Ovary (tissue), 7 donors: ENCODE measurements at regions not wholly inside any gene's neighbourhood (a gene's known extent, or its start where the extent isn't known, plus 50 kb on each side); places are given as distances from the start of the nearest gene placed in this dataset.

ENCODE experiments used
- DNase-seq, 5 donors: peaks; one replicate each; pipeline ENCODE4 v3.0.0-alpha.2; 2019 to 2020
- H3K27ac ChIP-seq, 2 donors: fragments of 200-600 bp; one replicate each; pipeline versions ENCODE4 v1.5.1 to v1.8.0; 2019 to 2022
- H3K27me3 ChIP-seq: fragments of 200-600 bp; one replicate; pipeline ENCODE4 v1.8.0; 2022
- H3K36me3 ChIP-seq: fragments of 200-600 bp; sonication (generic); one replicate; pipeline ENCODE4 v1.5.1; 2019
- H3K4me1 ChIP-seq: one replicate; pipeline ENCODE4 v1.8.1; 2013; ENCODE audit warnings: mild to moderate bottlenecking, moderate library complexity; ENCODE audit not compliant: insufficient read depth
- H3K4me3 ChIP-seq: fragments of 200-600 bp; sonication (generic); one replicate; pipeline ENCODE4 v1.5.1; 2017
- H3K9me3 ChIP-seq, 2 donors: fragments of 200-600 bp in 1 of 2; sonication (generic) in 1 of 2; one replicate each; pipeline versions ENCODE4 v1.5.1 to v1.8.1; 2013 to 2019; ENCODE audit warnings: mild to moderate bottlenecking in 1 of 2, moderate library complexity in 1 of 2
- EP300 ChIP-seq: sonication (generic); formaldehyde crosslinking; IDR thresholded peaks from one replicate; pipeline ENCODE4 v1.6.1; 2017; ENCODE audit warnings: antibody characterized with exemption
- POLR2A ChIP-seq: fragments of 450-650 bp; IDR thresholded peaks from one replicate; pipeline ENCODE4 v1.6.1; 2017; ENCODE audit warnings: antibody characterized with exemption, mild to moderate bottlenecking, moderate library complexity
- WGBS, 3 donors: extraction: QIAGEN DNeasy Blood & Tissue Kit in 1 of 3; methylation state at CpG; one replicate each; pipeline versions ENCODE4 v1.1.5 to v1.1.7; 2013 to 2017; 5-methylcytosine and 5-hydroxymethylcytosine counted together
- intact Hi-C, 4 donors: fragments of 100-400 bp; cut with DNase I; formaldehyde crosslinking; loops; one replicate each; pipeline versions ENCODE4 v1.11.0 to v1.15.1; 2022 to 2023
- TF ChIP-seq, protein P1 (sequence below), 3 donors: fragments of 450-650 bp in 2 of 3; fragments of 200-600 bp in 1 of 3; IDR thresholded peaks; one replicate each; pipeline versions ENCODE4 v1.5.1 to v1.8.0; 2016 to 2022; ENCODE audit warnings: antibody characterized with exemption in 3 of 3, mild to moderate bottlenecking in 1 of 3
- donor health status: DM: no; HTN: no; CAD: no; lungs with moderate emphysema.
- donor health status: DM: no; HTN: no; CAD: no.
- donor health status: Bipolar disorder and iron deficiency.
- donor health status: DM: no; HTN: no; CAD: no.
- donor health status: DM: yes; HTN: yes; CAD: no.

DNA sequence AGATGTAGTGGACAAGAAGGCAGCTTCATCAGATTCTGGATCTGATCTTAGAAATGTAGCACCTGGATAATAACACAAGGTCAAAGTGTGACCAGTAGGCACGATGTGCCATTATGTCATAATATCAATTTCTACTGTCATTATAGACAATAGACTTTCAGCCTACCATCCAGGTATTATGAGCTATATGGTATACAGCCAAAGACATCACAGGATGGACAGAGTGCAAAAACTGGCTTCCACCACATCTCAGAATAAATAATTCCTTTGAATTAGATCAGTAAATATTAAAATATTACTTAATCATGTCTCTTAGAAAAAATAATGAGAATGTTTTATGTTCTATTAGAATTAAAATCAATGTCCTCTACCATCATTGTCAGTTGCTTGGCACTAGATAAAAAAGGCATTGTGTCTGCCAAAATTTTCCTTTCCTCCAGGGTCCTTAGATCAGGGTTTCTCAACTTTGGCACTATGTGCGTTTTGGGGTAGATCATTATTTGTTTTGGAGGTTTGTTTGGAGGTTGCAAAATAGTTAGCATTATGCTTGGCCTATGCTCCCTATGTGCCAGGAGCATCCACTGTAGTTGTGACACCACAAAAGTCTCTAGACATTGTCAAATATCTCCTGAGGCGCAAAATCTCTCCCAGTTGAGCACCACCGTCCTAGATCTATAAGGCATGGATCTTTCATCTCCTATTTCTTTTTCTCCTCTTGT is 86.7 kb upstream of the NRIP1 start:
- 86 to 88% (median 88%) methylated on average over 4 of the region's 4 CpGs for WGBS, 3 donors
- H3K27me3 ChIP-seq, result no peaks in the 10 kb centered on the region
- H3K27ac ChIP-seq, result no peak overlapping the region
- H3K9me3 ChIP-seq, result no peaks in the 10 kb centered on the region
- no peak overlapping the region for H3K4me3 ChIP-seq
- H3K36me3 ChIP-seq, result no peaks in the 10 kb centered on the region
- TF ChIP-seq EP300 (no peak), POLR2A (no peak)
- TF ChIP-seq, protein P1, sequence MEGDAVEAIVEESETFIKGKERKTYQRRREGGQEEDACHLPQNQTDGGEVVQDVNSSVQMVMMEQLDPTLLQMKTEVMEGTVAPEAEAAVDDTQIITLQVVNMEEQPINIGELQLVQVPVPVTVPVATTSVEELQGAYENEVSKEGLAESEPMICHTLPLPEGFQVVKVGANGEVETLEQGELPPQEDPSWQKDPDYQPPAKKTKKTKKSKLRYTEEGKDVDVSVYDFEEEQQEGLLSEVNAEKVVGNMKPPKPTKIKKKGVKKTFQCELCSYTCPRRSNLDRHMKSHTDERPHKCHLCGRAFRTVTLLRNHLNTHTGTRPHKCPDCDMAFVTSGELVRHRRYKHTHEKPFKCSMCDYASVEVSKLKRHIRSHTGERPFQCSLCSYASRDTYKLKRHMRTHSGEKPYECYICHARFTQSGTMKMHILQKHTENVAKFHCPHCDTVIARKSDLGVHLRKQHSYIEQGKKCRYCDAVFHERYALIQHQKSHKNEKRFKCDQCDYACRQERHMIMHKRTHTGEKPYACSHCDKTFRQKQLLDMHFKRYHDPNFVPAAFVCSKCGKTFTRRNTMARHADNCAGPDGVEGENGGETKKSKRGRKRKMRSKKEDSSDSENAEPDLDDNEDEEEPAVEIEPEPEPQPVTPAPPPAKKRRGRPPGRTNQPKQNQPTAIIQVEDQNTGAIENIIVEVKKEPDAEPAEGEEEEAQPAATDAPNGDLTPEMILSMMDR (IDR thresholded peaks at IDR 0.05), result no peak
- no peak for DNase-seq
- H3K4me1 ChIP-seq, result no peaks in the 10 kb centered on the region
- intact Hi-C loops, result no loop called here

DNA sequence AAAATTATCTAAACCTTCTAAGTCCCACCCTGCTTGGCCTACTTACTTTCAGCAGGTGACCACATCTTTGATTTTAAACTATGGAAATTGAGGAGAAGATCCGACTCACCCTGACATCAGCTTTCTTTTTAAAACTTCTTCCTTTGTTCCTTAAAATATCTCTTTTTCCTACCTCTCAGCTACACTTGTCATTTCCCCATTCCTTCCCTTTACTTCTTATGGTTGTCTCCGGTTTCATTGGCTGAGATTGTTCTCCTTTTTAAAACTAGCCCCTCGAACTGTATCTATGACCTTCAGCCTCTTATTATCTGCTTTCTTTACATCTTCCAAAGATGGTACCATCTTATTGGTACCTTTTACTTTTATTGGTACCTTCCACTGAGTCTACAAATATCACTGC is 87.8 kb upstream of the NRIP1 start:
- 78 to 83% (median 80%) methylated on average over 3 of the region's 3 CpGs for whole genome bisulfite sequencing, 3 donors
- Histone ChIP-seq H3K36me3 (no peaks in the 10 kb centered on the region), H3K4me3 (no peak overlapping the region), H3K4me1 (no peaks in the 10 kb centered on the region), H3K27me3 (no peaks in the 10 kb centered on the region), H3K9me3 (no peaks in the 10 kb centered on the region), H3K27ac (no peak overlapping the region)
- intact Hi-C loops, result no loop called here
- no peak for DNase-seq
- TF ChIP-seq, protein P1 (IDR thresholded peaks at IDR 0.05), result no peak
- TF ChIP-seq EP300 (no peak), POLR2A (no peak)

DNA sequence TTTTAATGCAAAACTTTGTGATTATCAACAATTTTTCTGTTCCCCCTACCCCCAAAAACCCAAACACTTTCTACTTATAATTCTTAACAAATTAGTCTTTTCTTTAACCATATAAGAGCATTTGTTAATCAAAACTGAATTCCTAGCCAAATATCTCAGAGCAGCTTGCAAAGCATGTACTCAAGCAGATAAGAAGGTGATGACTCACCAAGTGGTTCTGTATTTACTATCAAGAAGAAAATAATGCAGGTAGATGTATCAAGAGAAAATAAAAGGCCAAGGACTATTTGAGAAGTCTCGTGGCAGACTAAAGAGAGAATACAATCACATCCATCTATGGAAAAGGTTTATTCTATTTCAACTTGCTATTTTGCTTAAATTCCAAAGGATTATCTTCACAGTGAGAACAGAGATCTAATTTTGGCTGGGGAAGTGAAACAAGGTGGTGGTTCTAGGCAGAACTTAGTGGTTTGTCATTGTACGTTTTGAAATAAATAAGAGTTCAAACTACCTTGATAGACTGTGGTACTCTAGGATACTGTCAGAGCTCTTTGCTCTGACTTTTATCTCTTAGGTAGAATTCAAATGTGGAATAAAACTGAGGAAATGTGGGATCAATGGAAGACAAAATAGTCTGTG is 94.7 kb upstream of the NRIP1 start:
- WGBS, 3 donors, result 38 to 46% (median 43%) methylated on average over 2 of the region's 2 CpGs
- Histone ChIP-seq H3K9me3 (no peaks in the 10 kb centered on the region), H3K4me3 (no peak overlapping the region), H3K4me1 (no peaks in the 10 kb centered on the region), H3K27me3 (no peaks in the 10 kb centered on the region), H3K36me3 (no peaks in the 10 kb centered on the region), H3K27ac (no peak overlapping the region)
- no peak for TF ChIP-seq EP300
- TF ChIP-seq POLR2A, result no peak
- TF ChIP-seq, protein P1 (IDR thresholded peaks at IDR 0.05), result no peak
- no peak for DNase-seq
- intact Hi-C loops, result no loop called here

DNA sequence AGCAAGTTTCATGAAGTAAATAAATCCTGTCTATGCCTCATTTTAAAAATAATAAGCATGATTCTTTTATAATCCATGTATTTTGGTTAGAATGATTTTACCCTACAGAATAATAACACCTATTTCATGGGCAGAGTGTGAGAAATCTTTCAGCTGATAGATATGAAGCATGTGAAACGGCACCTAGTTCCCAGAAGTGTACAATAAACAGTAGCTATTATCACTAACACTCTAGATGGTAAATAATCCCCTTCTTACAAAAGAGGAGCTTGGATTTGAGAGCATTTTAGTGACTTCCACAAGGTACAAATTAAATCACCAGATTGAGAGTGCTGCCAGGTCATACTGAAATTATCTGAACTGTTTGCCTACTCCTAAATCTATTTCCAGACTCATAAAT is 95.3 kb upstream of the NRIP1 start:
- H3K4me1 ChIP-seq, result no peaks in the 10 kb centered on the region
- TF ChIP-seq POLR2A, result no peak
- TF ChIP-seq EP300, result no peak
- TF ChIP-seq, protein P1 (IDR thresholded peaks at IDR 0.05), result no peak
- H3K9me3 ChIP-seq, result no peaks in the 10 kb centered on the region
- DNase-seq, result no peak
- no peaks in the 10 kb centered on the region for H3K27me3 ChIP-seq
- 75 to 89% (median 85%) methylated on average over 1 of the region's 1 CpG for WGBS, 3 donors
- no peak overlapping the region for H3K27ac ChIP-seq
- intact Hi-C loops, result no loop called here
- H3K36me3 ChIP-seq, result no peaks in the 10 kb centered on the region
- no peak overlapping the region for H3K4me3 ChIP-seq
